Uterus (tissue), 2 donors: ENCODE measurements at regions not wholly inside any gene's neighbourhood (a gene's known extent, or its start where the extent isn't known, plus 50 kb on each side); places are given as distances from the start of the nearest gene placed in this dataset.

Source experiments
- POLR2A ChIP-seq, 2 donors: fragments of 450-650 bp; IDR thresholded peaks; one replicate each; pipeline ENCODE4 v1.6.1; 2016; ENCODE audit warnings: antibody characterized with exemption in 2 of 2, mild to moderate bottlenecking in 1 of 2, moderate library complexity in 1 of 2
- TF ChIP-seq, protein P1 (sequence below), 4 experiments: fragments of 200-600 bp in 2 of 4; fragments of 450-650 bp in 2 of 4; sonication (generic) in 2 of 4; IDR thresholded peaks; one replicate each; pipeline ENCODE4 v1.5.1; 2016 to 2019; ENCODE audit warnings: antibody characterized with exemption in 4 of 4, mild to moderate bottlenecking in 2 of 4, moderate library complexity in 1 of 4

DNA sequence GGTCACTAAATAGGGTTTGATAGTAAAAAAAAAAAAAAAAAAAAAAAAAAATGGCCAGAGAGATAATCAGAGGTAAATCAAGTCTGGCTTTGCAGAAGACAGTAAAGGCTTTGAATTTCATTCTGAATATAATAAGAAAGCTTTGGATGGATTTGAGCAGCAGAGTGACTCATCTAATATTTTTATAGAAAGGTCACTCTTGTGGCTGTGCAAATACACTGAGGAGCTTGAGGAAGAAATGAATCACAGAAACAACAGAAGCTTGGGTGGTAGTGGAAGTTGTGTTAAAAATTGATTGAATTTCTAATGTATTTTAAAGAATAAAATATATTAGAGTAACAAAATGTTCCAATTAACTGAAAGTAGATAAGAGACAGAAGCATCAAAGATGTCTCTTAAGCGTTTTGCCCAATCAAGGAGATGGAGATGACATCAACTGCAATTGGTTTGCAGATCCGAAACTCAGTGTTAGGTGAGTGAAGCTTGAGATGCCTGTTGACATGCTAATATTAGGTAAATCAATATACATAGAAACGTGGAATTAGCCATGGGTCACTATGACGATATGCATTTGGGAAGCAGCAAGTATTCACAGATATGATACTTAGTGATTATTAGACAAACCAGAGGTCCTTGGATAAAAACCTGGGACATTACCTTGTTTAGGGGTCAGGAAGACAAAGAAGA is 280.5 kb downstream of the GPM6A start:
- TF ChIP-seq, protein P1, sequence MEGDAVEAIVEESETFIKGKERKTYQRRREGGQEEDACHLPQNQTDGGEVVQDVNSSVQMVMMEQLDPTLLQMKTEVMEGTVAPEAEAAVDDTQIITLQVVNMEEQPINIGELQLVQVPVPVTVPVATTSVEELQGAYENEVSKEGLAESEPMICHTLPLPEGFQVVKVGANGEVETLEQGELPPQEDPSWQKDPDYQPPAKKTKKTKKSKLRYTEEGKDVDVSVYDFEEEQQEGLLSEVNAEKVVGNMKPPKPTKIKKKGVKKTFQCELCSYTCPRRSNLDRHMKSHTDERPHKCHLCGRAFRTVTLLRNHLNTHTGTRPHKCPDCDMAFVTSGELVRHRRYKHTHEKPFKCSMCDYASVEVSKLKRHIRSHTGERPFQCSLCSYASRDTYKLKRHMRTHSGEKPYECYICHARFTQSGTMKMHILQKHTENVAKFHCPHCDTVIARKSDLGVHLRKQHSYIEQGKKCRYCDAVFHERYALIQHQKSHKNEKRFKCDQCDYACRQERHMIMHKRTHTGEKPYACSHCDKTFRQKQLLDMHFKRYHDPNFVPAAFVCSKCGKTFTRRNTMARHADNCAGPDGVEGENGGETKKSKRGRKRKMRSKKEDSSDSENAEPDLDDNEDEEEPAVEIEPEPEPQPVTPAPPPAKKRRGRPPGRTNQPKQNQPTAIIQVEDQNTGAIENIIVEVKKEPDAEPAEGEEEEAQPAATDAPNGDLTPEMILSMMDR (IDR thresholded peaks at IDR 0.05): no peak
- no peak for TF ChIP-seq POLR2A (IDR thresholded peaks at IDR 0.05)
